ENCODE measurements at regions not wholly inside any gene's neighbourhood (a gene's known extent, or its start where the extent isn't known, plus 50 kb on each side); places are given as distances from the start of the nearest gene placed in this dataset.

DNA sequence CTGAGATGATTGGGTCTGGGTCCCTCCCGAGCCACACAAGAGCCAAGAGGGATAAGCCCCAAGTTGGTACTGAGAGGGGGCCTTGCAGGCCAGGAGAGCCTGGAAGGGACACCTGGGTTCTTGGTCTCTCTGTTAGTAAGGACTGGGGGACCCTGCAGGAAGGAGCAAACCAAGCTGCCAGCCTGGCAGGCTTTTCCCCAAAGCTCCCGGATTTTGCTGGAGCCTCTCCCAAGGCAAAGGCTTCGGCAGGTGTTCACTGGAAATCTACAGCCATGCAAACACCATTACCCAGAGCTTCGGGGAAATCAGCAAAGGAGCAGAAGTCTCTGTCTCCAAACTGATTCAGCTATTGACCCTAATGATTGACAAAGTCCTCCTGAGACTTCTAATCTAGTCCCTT, 527.9 kb downstream of the BUD13 start:
- intact Hi-C loops (cut with micrococcal nuclease; ENCODE audit: unreplicated experiment) (no loop called here), in situ Hi-C loops (cut with HindIII; ENCODE audit: extremely low pct_ligation_motif_present, low pct_unique_long_range_greater_than_20kb) (no loop called here)
- Histone ChIP-seq H4K20me1 (ENCODE audit: insufficient read depth, low read length) (no peaks in the 10 kb centered on the region), H3K4me3 (replicated peaks in 1 of 3; ENCODE audit: insufficient read depth in 1 of 3, low read depth in 2 of 3, low read length in 3 of 3) (no peak overlapping the region), H3K9ac (ENCODE audit: insufficient read depth, low read depth, low read length) (no peak overlapping the region), H3K79me2 (ENCODE audit: insufficient read depth, low read length) (no peaks in the 10 kb centered on the region), H3K4me2 (ENCODE audit: low read depth, low read length) (no peak overlapping the region), H2AFZ (ENCODE audit: low read length) (no peak overlapping the region), H3K27me3 (ENCODE audit: control insufficient read depth in 1 of 2, insufficient read depth in 2 of 2, low read length in 2 of 2) (no peaks in the 10 kb centered on the region; a peak in 3 of 5 replicates), H3K9me3 (ENCODE audit: low read length) (no peaks in the 10 kb centered on the region), H3K27ac (ENCODE audit: extremely low read length, insufficient read depth, low read length) (no peak overlapping the region), H3K4me1 (ENCODE audit: insufficient read depth, low read length) (no peaks in the 10 kb centered on the region), H3K36me3 (replicated peaks in 1 of 2; ENCODE audit: control insufficient read depth in 1 of 2, insufficient read depth in 2 of 2, low read length in 2 of 2) (no peaks in the 10 kb centered on the region)
- ATAC-seq (no peak), FAIRE-seq (no peak), DNase-seq (ENCODE audit: low spot score) (no peak)
- POLR2A ChIA-PET = no interaction called here
- TF ChIP-seq POLR2G (IDR thresholded peaks at IDR 0.05; ENCODE audit: low read depth, low read length) (no peak), ZNF629 (CRISPR knock-in tag; conservative IDR thresholded peaks at IDR 0.05) (no peak), HOXA9 (CRISPR knock-in tag; IDR thresholded peaks at IDR 0.05; ENCODE audit: borderline replicate concordance) (no peak), PHB2 (IDR thresholded peaks at IDR 0.05; ENCODE audit: partially characterized antibody) (no peak), AHDC1 (CRISPR knock-in tag; IDR thresholded peaks at IDR 0.05; ENCODE audit: borderline replicate concordance) (no peak), ZBTB26 (CRISPR knock-in tag; IDR thresholded peaks at IDR 0.05; ENCODE audit: borderline replicate concordance) (no peak)
- TF ChIP-seq, protein P1, sequence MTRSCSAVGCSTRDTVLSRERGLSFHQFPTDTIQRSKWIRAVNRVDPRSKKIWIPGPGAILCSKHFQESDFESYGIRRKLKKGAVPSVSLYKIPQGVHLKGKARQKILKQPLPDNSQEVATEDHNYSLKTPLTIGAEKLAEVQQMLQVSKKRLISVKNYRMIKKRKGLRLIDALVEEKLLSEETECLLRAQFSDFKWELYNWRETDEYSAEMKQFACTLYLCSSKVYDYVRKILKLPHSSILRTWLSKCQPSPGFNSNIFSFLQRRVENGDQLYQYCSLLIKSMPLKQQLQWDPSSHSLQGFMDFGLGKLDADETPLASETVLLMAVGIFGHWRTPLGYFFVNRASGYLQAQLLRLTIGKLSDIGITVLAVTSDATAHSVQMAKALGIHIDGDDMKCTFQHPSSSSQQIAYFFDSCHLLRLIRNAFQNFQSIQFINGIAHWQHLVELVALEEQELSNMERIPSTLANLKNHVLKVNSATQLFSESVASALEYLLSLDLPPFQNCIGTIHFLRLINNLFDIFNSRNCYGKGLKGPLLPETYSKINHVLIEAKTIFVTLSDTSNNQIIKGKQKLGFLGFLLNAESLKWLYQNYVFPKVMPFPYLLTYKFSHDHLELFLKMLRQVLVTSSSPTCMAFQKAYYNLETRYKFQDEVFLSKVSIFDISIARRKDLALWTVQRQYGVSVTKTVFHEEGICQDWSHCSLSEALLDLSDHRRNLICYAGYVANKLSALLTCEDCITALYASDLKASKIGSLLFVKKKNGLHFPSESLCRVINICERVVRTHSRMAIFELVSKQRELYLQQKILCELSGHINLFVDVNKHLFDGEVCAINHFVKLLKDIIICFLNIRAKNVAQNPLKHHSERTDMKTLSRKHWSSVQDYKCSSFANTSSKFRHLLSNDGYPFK (CRISPR knock-in tag; IDR thresholded peaks at IDR 0.05; ENCODE audit: borderline replicate concordance) = no peak
- TF ChIP-seq, protein P2, sequence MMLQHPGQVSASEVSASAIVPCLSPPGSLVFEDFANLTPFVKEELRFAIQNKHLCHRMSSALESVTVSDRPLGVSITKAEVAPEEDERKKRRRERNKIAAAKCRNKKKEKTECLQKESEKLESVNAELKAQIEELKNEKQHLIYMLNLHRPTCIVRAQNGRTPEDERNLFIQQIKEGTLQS (CRISPR knock-in tag; IDR thresholded peaks at IDR 0.05) = no peak
- CTCF ChIA-PET (ENCODE audit: low intra/inter-chr PET ratio, low total read pairs) = no interaction called here
- WGBS (ENCODE audit: low lambda C conversion rate) = 6% methylated on average over 2 of the region's 4 CpGs
- no TSS peak for BruUV-seq (replicated peaks)

Data from HepG2 (cell line).